ENCODE measurements at regions not wholly inside any gene's neighbourhood (a gene's known extent, or its start where the extent isn't known, plus 50 kb on each side); places are given as distances from the start of the nearest gene placed in this dataset.

- TF ChIP-seq POLR2AphosphoS5 (IDR thresholded peaks at IDR 0.05) (no peak), POLR2A (IDR thresholded peaks at IDR 0.05) (no peak)
- TF ChIP-seq, protein P1, sequence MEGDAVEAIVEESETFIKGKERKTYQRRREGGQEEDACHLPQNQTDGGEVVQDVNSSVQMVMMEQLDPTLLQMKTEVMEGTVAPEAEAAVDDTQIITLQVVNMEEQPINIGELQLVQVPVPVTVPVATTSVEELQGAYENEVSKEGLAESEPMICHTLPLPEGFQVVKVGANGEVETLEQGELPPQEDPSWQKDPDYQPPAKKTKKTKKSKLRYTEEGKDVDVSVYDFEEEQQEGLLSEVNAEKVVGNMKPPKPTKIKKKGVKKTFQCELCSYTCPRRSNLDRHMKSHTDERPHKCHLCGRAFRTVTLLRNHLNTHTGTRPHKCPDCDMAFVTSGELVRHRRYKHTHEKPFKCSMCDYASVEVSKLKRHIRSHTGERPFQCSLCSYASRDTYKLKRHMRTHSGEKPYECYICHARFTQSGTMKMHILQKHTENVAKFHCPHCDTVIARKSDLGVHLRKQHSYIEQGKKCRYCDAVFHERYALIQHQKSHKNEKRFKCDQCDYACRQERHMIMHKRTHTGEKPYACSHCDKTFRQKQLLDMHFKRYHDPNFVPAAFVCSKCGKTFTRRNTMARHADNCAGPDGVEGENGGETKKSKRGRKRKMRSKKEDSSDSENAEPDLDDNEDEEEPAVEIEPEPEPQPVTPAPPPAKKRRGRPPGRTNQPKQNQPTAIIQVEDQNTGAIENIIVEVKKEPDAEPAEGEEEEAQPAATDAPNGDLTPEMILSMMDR (IDR thresholded peaks at IDR 0.05) = no peak
Observed at GRCh38 chr6:160921095-160921494, 70.5 kb upstream of the MAP3K4 start.

Measured in suprapubic skin (tissue), 4 donors.